ENCODE measurements at regions not wholly inside any gene's neighbourhood (a gene's known extent, or its start where the extent isn't known, plus 50 kb on each side); places are given as distances from the start of the nearest gene placed in this dataset.

GRCh38 chr13:22369090-22369489, 698.2 kb downstream of the FGF9 start:
- no peak for TF ChIP-seq POLR2A (IDR thresholded peaks at IDR 0.05)
- TF ChIP-seq CTCF (IDR thresholded peaks at IDR 0.05): no peak

All from lower leg skin (tissue), 3 donors.